Mesenchymal stem cell (in vitro differentiated cells and primary cell): ENCODE measurements at regions not wholly inside any gene's neighbourhood (a gene's known extent, or its start where the extent isn't known, plus 50 kb on each side); places are given as distances from the start of the nearest gene placed in this dataset.
A peak's percentile ranks its signal among the peaks of the same experiment; 100 is the strongest.
"Not testable (repeated sequence)": the region's sequence is repeated elsewhere in the genome, so short reads cannot be mapped to it uniquely, and the experiment has no call there.

ENCODE experiments used
- DNase-seq: peaks from one replicate; pipeline ENCODE4 v3.0.0-alpha.2; 2013
- H2AFZ ChIP-seq: one replicate; pipeline ENCODE4 v1.6.1; 2013; ENCODE audit warnings: low read depth, mild to moderate bottlenecking, control low read depth, inconsistent platforms, low read length, moderate library complexity
- H2AK5ac ChIP-seq: 2 replicates; pipeline ENCODE4 v1.6.1; 2013; ENCODE audit warnings: low read length, moderate library complexity, mild to moderate bottlenecking, inconsistent platforms; ENCODE audit not compliant: severe bottlenecking
- H2BK120ac ChIP-seq: one replicate; pipeline ENCODE4 v1.6.1; 2013; ENCODE audit warnings: low read depth, mild to moderate bottlenecking, inconsistent platforms, low read length, moderate library complexity
- H2BK12ac ChIP-seq, 2 experiments: one replicate each; pipeline ENCODE4 v1.6.1; 2013; ENCODE audit warnings: inconsistent platforms in 2 of 2, low read length in 2 of 2, mild to moderate bottlenecking in 2 of 2, moderate library complexity in 2 of 2, control low read depth in 1 of 2
- H2BK15ac ChIP-seq: one replicate; pipeline ENCODE4 v1.6.1; 2013; ENCODE audit warnings: mild to moderate bottlenecking, low read depth, inconsistent platforms; ENCODE audit not compliant: poor library complexity, severe bottlenecking
- H2BK5ac ChIP-seq: 2 replicates; pipeline ENCODE4 v1.6.1; 2013; ENCODE audit warnings: low read depth, mild to moderate bottlenecking, low read length, control low read depth, inconsistent platforms; ENCODE audit not compliant: poor library complexity, severe bottlenecking
- H3K14ac ChIP-seq, 2 experiments: one replicate each; pipeline ENCODE4 v1.6.1; 2013; ENCODE audit warnings: inconsistent platforms in 2 of 2, low read length in 2 of 2, control low read depth in 1 of 2, mild to moderate bottlenecking in 1 of 2, moderate library complexity in 1 of 2
- H3K18ac ChIP-seq, 2 experiments: one replicate each; pipeline ENCODE4 v1.6.1; 2013; ENCODE audit warnings: inconsistent platforms in 2 of 2, low read length in 2 of 2, control low read depth in 1 of 2, low read depth in 1 of 2, mild to moderate bottlenecking in 1 of 2
- H3K23ac ChIP-seq, 2 experiments: one replicate each; pipeline ENCODE4 v1.6.1; 2013; ENCODE audit warnings: inconsistent platforms in 2 of 2, low read length in 2 of 2, mild to moderate bottlenecking in 2 of 2, moderate library complexity in 2 of 2, control low read depth in 1 of 2
- H3K27ac ChIP-seq: 2 replicates; pipeline ENCODE4 v1.5.1; 2013; ENCODE audit warnings: mild to moderate bottlenecking, moderate library complexity, low read length, control low read depth, inconsistent platforms; ENCODE audit not compliant: poor library complexity, severe bottlenecking
- H3K27me3 ChIP-seq, 2 experiments: 2 replicates each; pipeline versions ENCODE4 v1.6.1 to v1.7.0; 2013; ENCODE audit warnings: low read length in 2 of 2, mild to moderate bottlenecking in 2 of 2, moderate library complexity in 2 of 2, control low read depth in 1 of 2, inconsistent platforms in 1 of 2; ENCODE audit not compliant: control insufficient read depth in 1 of 2, insufficient read depth in 1 of 2
- H3K36me3 ChIP-seq, 2 experiments: 2 replicates each; pipeline versions ENCODE4 v1.6.1 to v1.7.0; 2013; ENCODE audit warnings: low read length in 2 of 2, control low read depth in 1 of 2, inconsistent platforms in 1 of 2, low read depth in 1 of 2, mild to moderate bottlenecking in 1 of 2; ENCODE audit not compliant: insufficient read depth in 2 of 2, control insufficient read depth in 1 of 2
- H3K4ac ChIP-seq, 2 experiments: one replicate each; pipeline ENCODE4 v1.6.1; 2013; ENCODE audit warnings: inconsistent platforms in 2 of 2, low read length in 2 of 2, mild to moderate bottlenecking in 2 of 2, moderate library complexity in 2 of 2, control low read depth in 1 of 2, low read depth in 1 of 2
- H3K4me1 ChIP-seq: 2 replicates; pipeline ENCODE4 v1.6.1; 2013; ENCODE audit warnings: low read depth, low read length, control low read depth; ENCODE audit not compliant: control insufficient read depth, insufficient read depth
- H3K4me2 ChIP-seq: 2 replicates; pipeline ENCODE4 v1.6.1; 2013; ENCODE audit warnings: low read length, mild to moderate bottlenecking, inconsistent platforms; ENCODE audit not compliant: poor library complexity, severe bottlenecking
- H3K4me3 ChIP-seq, 2 experiments: 2 replicates each; pipeline versions ENCODE4 v1.5.1 to v1.7.0; 2013; ENCODE audit warnings: low read length in 2 of 2, mild to moderate bottlenecking in 2 of 2, control low read depth in 1 of 2, low read depth in 1 of 2; ENCODE audit not compliant: insufficient read depth in 1 of 2
- H3K79me1 ChIP-seq: replicated peaks from 2 replicates; pipeline ENCODE4 v1.6.1; 2013; ENCODE audit warnings: mild to moderate bottlenecking, control low read depth, low read length, inconsistent platforms; ENCODE audit not compliant: poor library complexity, severe bottlenecking
- H3K9ac ChIP-seq: 2 replicates; pipeline ENCODE4 v1.7.0; 2013; ENCODE audit warnings: mild to moderate bottlenecking, low read length, moderate library complexity
- H3K9me3 ChIP-seq: 2 replicates; pipeline ENCODE4 v1.7.0; 2013; ENCODE audit warnings: mild to moderate bottlenecking, low read length; ENCODE audit not compliant: control insufficient read depth
- H4K8ac ChIP-seq: one replicate; pipeline ENCODE4 v1.6.1; 2013; ENCODE audit warnings: inconsistent platforms, mild to moderate bottlenecking, low read length, moderate library complexity
- H4K91ac ChIP-seq: one replicate; pipeline ENCODE4 v1.6.1; 2013; ENCODE audit warnings: mild to moderate bottlenecking, low read length, inconsistent platforms
- WGBS: methylation state at CpG from one replicate; pipeline ENCODE4 v1.1.7; 2013; ENCODE audit warnings: mixed read lengths; 5-methylcytosine and 5-hydroxymethylcytosine counted together

- no peak overlapping the region for H3K23ac ChIP-seq
- no peaks in the 10 kb centered on the region for H3K27me3 ChIP-seq
- H3K4me2 ChIP-seq: no peak overlapping the region
- no peak overlapping the region for H2AK5ac ChIP-seq
- no peak overlapping the region for H3K27ac ChIP-seq
- H3K4ac ChIP-seq: no peak overlapping the region
- H4K91ac ChIP-seq: no peak overlapping the region
- H3K4me3 ChIP-seq: no peak overlapping the region
- peaks cover 33% of the 10 kb centered on the region for H3K9me3 ChIP-seq
- peaks cover 12% of the 10 kb centered on the region for H3K79me1 ChIP-seq
- H3K4me1 ChIP-seq: peaks cover 1% of the 10 kb centered on the region
- 94% methylated on average over 3 of the region's 3 CpGs for WGBS
- H3K14ac ChIP-seq: no peak overlapping the region
- H2BK12ac ChIP-seq: no peak overlapping the region
- peaks cover 0 to 7% of the 10 kb centered on the region in 2 experiments for H3K36me3 ChIP-seq
- H2BK120ac ChIP-seq: no peak overlapping the region
- no peak overlapping the region for H2BK5ac ChIP-seq
- no peak overlapping the region for H2AFZ ChIP-seq
- no peak overlapping the region for H3K9ac ChIP-seq
- no peak for DNase-seq
- no peak overlapping the region for H4K8ac ChIP-seq
- H3K18ac ChIP-seq: no peak overlapping the region
- H2BK15ac ChIP-seq: no peak overlapping the region
Measured at GRCh38 chr17:63294776-63295175, 151.3 kb downstream of the CYB561 start.

DNA sequence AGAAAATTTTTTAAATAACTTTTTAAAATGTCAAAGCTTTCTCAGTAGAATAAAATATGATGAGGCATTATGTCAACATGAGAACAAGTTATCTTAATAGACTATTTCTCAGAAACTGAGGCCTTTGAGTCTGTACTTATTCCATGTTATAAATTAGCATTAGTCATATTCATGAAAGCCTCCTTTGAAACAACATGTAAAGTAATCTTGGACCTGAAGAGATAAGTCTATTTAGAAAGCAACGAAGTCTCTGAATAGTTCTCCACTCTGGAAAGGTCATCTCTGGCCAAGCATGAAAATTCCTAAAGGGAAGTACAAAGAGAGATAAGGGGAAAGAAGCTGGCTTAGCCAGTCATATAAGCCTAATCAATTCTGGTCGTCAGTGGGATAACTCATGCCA, 150.8 kb downstream of the CYB561 start:
- Histone ChIP-seq H4K91ac (no peak overlapping the region), H3K9ac (no peak overlapping the region), H3K36me3 (peaks cover 0 to 7% of the 10 kb centered on the region in 2 experiments), H2AK5ac (no peak overlapping the region), H3K9me3 (peaks cover 32% of the 10 kb centered on the region), H2BK120ac (no peak overlapping the region), H4K8ac (no peak overlapping the region), H2BK5ac (no peak overlapping the region), H3K14ac (no peak overlapping the region), H3K4me1 (peaks cover 1% of the 10 kb centered on the region), H3K27ac (no peak overlapping the region), H3K4me2 (no peak overlapping the region), H3K27me3 (no peaks in the 10 kb centered on the region), H3K18ac (no peak overlapping the region), H3K79me1 (peaks cover 7% of the 10 kb centered on the region), H3K23ac (no peak overlapping the region), H3K4ac (no peak overlapping the region), H2BK15ac (no peak overlapping the region), H2AFZ (no peak overlapping the region), H2BK12ac (no peak overlapping the region), H3K4me3 (no peak overlapping the region)
- 55% methylated on average over 1 of the region's 2 CpGs for WGBS
- no peak for DNase-seq

DNA sequence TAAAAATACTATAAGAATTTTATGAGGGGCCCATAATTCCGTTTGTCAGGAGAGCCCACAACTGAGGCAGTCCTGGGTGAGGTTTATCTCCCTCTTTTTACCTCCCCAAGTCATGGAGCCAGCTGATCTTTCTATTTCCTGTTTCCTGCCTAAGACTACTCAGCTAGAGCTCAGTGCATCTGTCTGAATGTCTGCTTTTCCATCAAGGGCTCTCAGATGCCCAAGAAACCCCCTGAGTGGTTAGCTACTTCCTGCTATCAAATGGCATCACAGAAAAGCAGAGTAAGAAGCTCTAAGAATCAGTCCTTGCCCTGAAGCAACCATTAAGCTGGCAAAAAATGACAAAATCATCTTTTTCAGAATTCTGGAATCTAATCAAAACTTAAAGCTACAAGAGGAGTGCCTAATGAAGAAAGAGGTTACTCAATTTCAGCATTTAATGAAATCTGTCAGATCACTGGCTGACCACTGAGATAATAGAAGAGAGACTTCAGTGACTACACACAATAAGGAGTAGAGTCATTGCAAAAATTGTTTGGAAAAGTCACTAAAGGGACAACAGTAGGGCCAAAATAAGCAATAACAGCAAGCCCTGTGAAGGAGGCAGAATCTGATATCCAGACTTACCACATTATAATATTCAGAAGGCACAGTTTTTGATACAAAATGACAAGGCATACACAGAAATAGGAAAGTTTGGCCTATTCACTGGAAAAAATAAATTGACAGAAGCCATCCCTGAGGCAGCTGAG, 150.1 kb downstream of the CYB561 start:
- no peak overlapping the region for H3K18ac ChIP-seq
- no peak overlapping the region for H3K14ac ChIP-seq
- H3K4me1 ChIP-seq: peaks cover 1% of the 10 kb centered on the region
- no peaks in the 10 kb centered on the region for H3K27me3 ChIP-seq
- peaks cover 6% of the 10 kb centered on the region for H3K79me1 ChIP-seq
- H2BK15ac ChIP-seq: no peak overlapping the region
- peaks cover 0 to 7% of the 10 kb centered on the region in 2 experiments for H3K36me3 ChIP-seq
- no peak overlapping the region for H2BK120ac ChIP-seq
- no peak overlapping the region for H3K27ac ChIP-seq
- no peak overlapping the region for H3K23ac ChIP-seq
- no peak overlapping the region for H2AFZ ChIP-seq
- 92% methylated on average over 1 of the region's 1 CpG for WGBS
- no peak overlapping the region for H4K8ac ChIP-seq
- no peak overlapping the region for H2BK5ac ChIP-seq
- H4K91ac ChIP-seq: no peak overlapping the region
- no peak overlapping the region for H3K9ac ChIP-seq
- H3K4ac ChIP-seq: no peak overlapping the region
- no peak overlapping the region for H2AK5ac ChIP-seq
- no peak overlapping the region for H3K4me2 ChIP-seq
- H3K4me3 ChIP-seq: peak overlapping the region in 1 of 2 experiments; percentile 30
- no peak overlapping the region for H2BK12ac ChIP-seq
- DNase-seq: no peak
- peaks cover 32% of the 10 kb centered on the region for H3K9me3 ChIP-seq

DNA sequence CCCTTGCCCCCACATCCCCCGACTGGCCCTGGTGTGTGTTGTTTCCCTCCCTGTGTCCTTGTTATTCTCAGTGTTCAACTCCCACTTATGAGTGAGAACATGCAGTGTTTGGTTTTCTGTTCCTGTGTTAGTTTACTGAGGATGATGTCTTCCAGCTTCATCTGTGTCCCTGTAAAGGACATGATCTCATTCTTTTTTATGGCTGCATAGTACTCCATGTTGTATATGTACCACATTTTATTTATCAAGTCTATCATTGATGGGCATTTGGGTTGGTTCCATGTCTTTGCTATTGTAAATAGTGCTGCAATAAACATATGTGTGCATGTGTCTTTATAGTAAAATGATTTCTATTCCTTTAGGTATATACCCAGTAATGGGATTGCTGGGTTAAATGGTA, 147.2 kb downstream of the CYB561 start:
- not testable (repeated sequence) for H3K4me2 ChIP-seq, H2AFZ ChIP-seq, H2BK120ac ChIP-seq, H2AK5ac ChIP-seq, H3K27me3 ChIP-seq, H3K18ac ChIP-seq, H2BK12ac ChIP-seq, H2BK15ac ChIP-seq, H3K4ac ChIP-seq, H4K91ac ChIP-seq, H3K4me1 ChIP-seq, H3K23ac ChIP-seq, H4K8ac ChIP-seq, H3K4me3 ChIP-seq, H3K79me1 ChIP-seq, H3K27ac ChIP-seq, DNase-seq, H3K9ac ChIP-seq, H2BK5ac ChIP-seq, H3K36me3 ChIP-seq, H3K14ac ChIP-seq
- WGBS: no CpG with 5 or more reads among the region's 1 CpG
- peaks cover 36% of the 10 kb centered on the region for H3K9me3 ChIP-seq
